Liver (tissue), 3 donors: ENCODE measurements at regions not wholly inside any gene's neighbourhood (a gene's known extent, or its start where the extent isn't known, plus 50 kb on each side); places are given as distances from the start of the nearest gene placed in this dataset.

Source experiments
- ATF3 ChIP-seq: IDR thresholded peaks from 2 replicates; pipeline ENCODE4 v1.6.1; 2016; ENCODE audit warnings: antibody characterized with exemption
- CTCF ChIP-seq: fragments of 150-350 bp; IDR thresholded peaks from 2 replicates; pipeline ENCODE4 v1.5.1; 2017; ENCODE audit warnings: improper control_type of control experiment, low read depth, low read length; ENCODE audit not compliant: missing input control
- EGR1 ChIP-seq, 2 donors: IDR thresholded peaks; 2 replicates each; pipeline ENCODE4 v1.6.1; 2016 to 2018; ENCODE audit warnings: antibody characterized with exemption in 2 of 2, low read depth in 2 of 2
- GABPA ChIP-seq, 2 donors: IDR thresholded peaks in 1 of 2; conservative IDR thresholded peaks in 1 of 2; 2 replicates each; pipeline ENCODE4 v1.6.1; 2016; ENCODE audit warnings: antibody characterized with exemption in 2 of 2, mild to moderate bottlenecking in 1 of 2, moderate library complexity in 1 of 2
- HNF4A ChIP-seq, 2 donors: conservative IDR thresholded peaks; 2 replicates each; pipeline ENCODE4 v1.6.1; 2016; ENCODE audit warnings: antibody characterized with exemption in 2 of 2, mild to moderate bottlenecking in 2 of 2
- JUND ChIP-seq, 2 donors: IDR thresholded peaks; 2 replicates each; pipeline ENCODE4 v1.6.1; 2016; ENCODE audit warnings: antibody characterized with exemption in 2 of 2
- MAX ChIP-seq: IDR thresholded peaks from 2 replicates; pipeline ENCODE4 v1.6.1; 2016; ENCODE audit warnings: antibody characterized with exemption
- RAD21 ChIP-seq, 2 donors: IDR thresholded peaks; 2 replicates each; pipeline ENCODE4 v1.6.1; 2016; ENCODE audit warnings: antibody characterized with exemption in 2 of 2, mild to moderate bottlenecking in 2 of 2
- REST ChIP-seq: IDR thresholded peaks from 2 replicates; pipeline ENCODE4 v1.6.1; 2016; ENCODE audit warnings: antibody characterized with exemption, mild to moderate bottlenecking
- RXRA ChIP-seq, 2 donors: IDR thresholded peaks; 2 replicates each; pipeline ENCODE4 v1.6.1; 2017 to 2018; ENCODE audit warnings: antibody characterized with exemption in 2 of 2, mild to moderate bottlenecking in 1 of 2
- SP1 ChIP-seq: IDR thresholded peaks from 2 replicates; pipeline ENCODE4 v1.6.1; 2018; ENCODE audit warnings: antibody characterized with exemption, mild to moderate bottlenecking
- TAF1 ChIP-seq: conservative IDR thresholded peaks from 2 replicates; pipeline ENCODE4 v1.6.1; 2016; ENCODE audit warnings: antibody characterized with exemption, mild to moderate bottlenecking
- YY1 ChIP-seq: IDR thresholded peaks from 2 replicates; pipeline ENCODE4 v1.6.1; 2016; ENCODE audit warnings: antibody characterized with exemption, mild to moderate bottlenecking
- ZBTB33 ChIP-seq: IDR thresholded peaks from 2 replicates; pipeline ENCODE4 v1.6.1; 2016; ENCODE audit warnings: antibody characterized with exemption
- donor health status: healthy.
- donor health status: healthy.

- TF ChIP-seq CTCF: no peak
- no peak for TF ChIP-seq TAF1
- no peak for TF ChIP-seq YY1
- TF ChIP-seq HNF4A (conservative IDR thresholded peaks at IDR 0.05): no peak
- TF ChIP-seq EGR1 (IDR thresholded peaks at IDR 0.05; ENCODE audit: low read depth in 2 of 2): no peak
- TF ChIP-seq RAD21 (IDR thresholded peaks at IDR 0.05): no peak
- TF ChIP-seq ZBTB33: no peak
- TF ChIP-seq SP1: no peak
- TF ChIP-seq ATF3: no peak
- TF ChIP-seq RXRA (IDR thresholded peaks at IDR 0.05): no peak
- no peak for TF ChIP-seq MAX
- no peak for TF ChIP-seq JUND (IDR thresholded peaks at IDR 0.05)
- no peak for TF ChIP-seq REST
- no peak for TF ChIP-seq GABPA (IDR thresholded peaks at IDR 0.05 in 1 of 2, conservative IDR thresholded peaks at IDR 0.05 in 1 of 2)
Observed at GRCh38 chr14:98428483-98428994, 843.5 kb downstream of the BCL11B start.
